Effector memory CD4-positive, alpha-beta T cell (primary cell): ENCODE measurements at regions not wholly inside any gene's neighbourhood (a gene's known extent, or its start where the extent isn't known, plus 50 kb on each side); places are given as distances from the start of the nearest gene placed in this dataset.

Source experiments
- DNase-seq, 3 donors: peaks; one replicate each; pipeline ENCODE4 v3.0.0-alpha.2; 2020
- H3K27ac ChIP-seq: 2 replicates; pipeline ENCODE4 v1.7.0; 2013; ENCODE audit warnings: mild to moderate bottlenecking, low read length, moderate library complexity; ENCODE audit not compliant: insufficient read depth, poor library complexity, severe bottlenecking
- H3K27me3 ChIP-seq: replicated peaks from 2 replicates; pipeline ENCODE4 v1.7.0; 2013; ENCODE audit warnings: mild to moderate bottlenecking, low read length; ENCODE audit not compliant: insufficient read depth, control insufficient read depth, poor library complexity, severe bottlenecking
- H3K36me3 ChIP-seq: 2 replicates; pipeline ENCODE4 v1.7.0; 2013; ENCODE audit warnings: mild to moderate bottlenecking, low read length, moderate library complexity; ENCODE audit not compliant: control insufficient read depth, insufficient read depth
- H3K4me1 ChIP-seq: 2 replicates; pipeline ENCODE4 v1.7.0; 2013; ENCODE audit warnings: low read length, mild to moderate bottlenecking; ENCODE audit not compliant: control insufficient read depth, insufficient read depth, poor library complexity, severe bottlenecking
- H3K4me3 ChIP-seq: 2 replicates; pipeline ENCODE4 v1.7.0; 2013; ENCODE audit warnings: low read length, low read depth, mild to moderate bottlenecking; ENCODE audit not compliant: insufficient read depth, poor library complexity, severe bottlenecking
- H3K9me3 ChIP-seq: 2 replicates; pipeline ENCODE4 v1.7.0; 2013; ENCODE audit warnings: mild to moderate bottlenecking, low read length, moderate library complexity; ENCODE audit not compliant: control insufficient read depth

DNA sequence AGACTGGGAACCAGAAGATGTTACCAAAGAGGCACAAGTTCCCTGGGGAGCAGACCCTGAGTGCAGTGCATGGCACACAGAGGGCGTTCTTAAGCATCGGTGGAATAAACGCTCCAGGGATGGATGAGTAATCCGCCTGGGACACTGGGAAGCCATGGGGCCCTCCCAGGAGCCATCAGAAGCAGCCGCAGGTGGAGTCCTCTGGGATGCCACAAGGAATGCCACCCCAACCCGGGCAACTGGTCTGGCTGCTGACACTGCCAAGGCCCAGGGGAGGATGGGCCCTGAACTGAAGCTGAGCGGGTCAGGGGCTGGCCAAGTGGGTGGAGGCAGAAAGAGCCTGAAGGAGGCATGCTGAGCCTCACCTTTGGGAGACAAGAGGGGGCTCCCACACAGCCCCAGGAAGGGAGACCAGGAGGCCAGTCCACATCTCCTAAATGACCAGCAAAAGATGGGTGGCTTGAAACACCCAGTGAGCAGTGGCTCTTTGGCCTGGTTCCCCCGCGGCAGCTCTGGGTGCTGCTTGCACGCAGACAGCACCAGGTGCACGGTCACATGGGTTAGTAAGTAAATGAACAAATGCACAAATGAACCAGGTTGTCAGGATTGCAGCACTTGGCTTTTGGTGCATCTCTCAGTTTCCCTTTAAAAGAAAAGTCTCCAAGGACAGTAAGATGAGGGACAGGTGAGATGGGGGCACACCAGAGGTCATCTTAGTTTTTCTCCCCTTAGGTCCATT is 141.3 kb upstream of the ZMIZ1 start:
- Histone ChIP-seq H3K4me1 (no peaks in the 10 kb centered on the region), H3K4me3 (no peak overlapping the region)

DNA sequence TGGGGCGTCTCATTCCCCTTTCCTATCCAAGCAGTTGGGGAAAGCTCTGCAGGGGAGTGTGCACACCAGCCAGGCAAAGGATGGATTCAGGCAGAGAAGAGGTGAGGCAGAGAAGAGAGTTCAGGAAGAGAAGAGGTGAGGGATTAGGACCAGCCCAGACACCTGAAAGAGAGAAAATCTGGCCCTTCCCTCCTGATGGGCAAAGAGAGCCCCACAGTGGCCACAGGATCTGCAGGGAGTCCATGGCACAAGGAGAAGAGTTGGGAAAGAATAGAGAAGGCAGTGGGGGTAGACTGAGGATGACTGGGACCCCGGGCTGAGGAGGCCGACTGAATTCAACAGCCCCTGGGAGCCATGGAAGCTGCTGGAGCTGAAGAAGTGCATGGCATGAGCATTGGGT is 140.4 kb upstream of the ZMIZ1 start:
- H3K27ac ChIP-seq = no peak overlapping the region
- no peak for DNase-seq
- H3K27me3 ChIP-seq = no peaks in the 10 kb centered on the region
- no peaks in the 10 kb centered on the region for H3K36me3 ChIP-seq
- H3K9me3 ChIP-seq = no peaks in the 10 kb centered on the region
- H3K4me1 ChIP-seq = no peaks in the 10 kb centered on the region
- H3K4me3 ChIP-seq = no peak overlapping the region

More for the DNA sequence above, 141.3 kb upstream of the ZMIZ1 start:
- H3K36me3 ChIP-seq = no peaks in the 10 kb centered on the region
- no peaks in the 10 kb centered on the region for H3K27me3 ChIP-seq
- no peak for DNase-seq
- H3K9me3 ChIP-seq = no peaks in the 10 kb centered on the region
- H3K27ac ChIP-seq = no peak overlapping the region

DNA sequence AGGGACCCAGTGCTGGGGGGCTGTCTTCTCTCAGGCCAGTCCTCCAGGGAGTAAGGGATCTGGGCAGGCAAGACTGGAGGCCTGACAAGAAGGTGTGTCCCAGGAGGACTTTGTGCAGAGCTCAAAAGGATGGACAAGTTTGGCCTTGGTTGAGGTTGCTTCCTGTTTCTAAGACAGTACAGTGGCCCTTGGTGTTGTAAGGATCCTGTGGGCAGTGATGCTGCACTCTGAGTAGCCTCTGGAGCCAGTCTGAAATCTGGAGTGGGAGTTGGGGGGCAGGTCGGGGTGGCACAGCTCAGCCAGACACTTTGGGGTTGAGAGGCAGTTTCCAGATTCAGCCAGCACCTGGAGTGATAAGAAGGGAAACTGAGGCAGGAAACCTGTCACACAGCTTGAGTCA is 139.2 kb upstream of the ZMIZ1 start:
- no peaks in the 10 kb centered on the region for H3K36me3 ChIP-seq
- no peak overlapping the region for H3K27ac ChIP-seq
- H3K27me3 ChIP-seq = no peaks in the 10 kb centered on the region
- DNase-seq = no peak
- H3K4me3 ChIP-seq = no peak overlapping the region
- no peaks in the 10 kb centered on the region for H3K9me3 ChIP-seq
- H3K4me1 ChIP-seq = no peaks in the 10 kb centered on the region

DNA sequence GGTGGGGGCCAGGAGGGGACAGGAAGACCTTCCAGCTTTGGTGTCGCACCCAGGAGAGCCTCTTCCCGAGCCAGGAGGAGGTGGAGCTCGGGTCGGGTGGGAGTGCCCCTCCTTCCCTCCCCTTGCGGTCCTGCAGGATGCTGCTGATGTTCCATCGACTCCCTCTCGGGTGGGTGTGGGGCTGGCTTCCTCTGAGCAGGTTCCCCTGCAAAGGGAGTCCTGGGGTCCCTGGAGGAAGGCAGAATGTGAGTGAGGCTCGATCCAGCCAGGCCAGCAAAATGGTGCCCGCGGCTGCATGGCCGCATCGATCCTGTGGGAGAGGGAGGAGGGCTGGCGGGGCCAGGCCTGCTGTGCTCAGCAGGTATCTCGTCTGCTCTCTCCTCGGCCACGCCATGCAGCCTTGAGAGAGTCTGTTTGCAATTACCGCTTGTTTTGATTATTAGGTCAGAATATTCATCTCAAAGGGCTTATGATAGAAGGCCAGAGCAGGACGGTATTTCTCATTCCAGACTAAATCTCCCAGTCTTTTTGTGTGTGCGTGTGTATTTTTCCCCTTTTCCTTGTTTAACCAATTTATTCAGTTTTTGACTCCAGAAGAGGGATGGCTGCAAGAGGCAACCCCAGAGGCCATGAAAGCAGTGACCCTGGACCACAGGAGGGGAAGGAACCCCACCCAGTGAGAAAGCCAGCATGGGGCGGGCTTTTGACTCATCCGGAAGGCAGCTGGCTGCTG is 137.3 kb upstream of the ZMIZ1 start:
- DNase-seq = no peak
- Histone ChIP-seq H3K36me3 (no peaks in the 10 kb centered on the region), H3K27ac (no peak overlapping the region), H3K27me3 (no peaks in the 10 kb centered on the region), H3K9me3 (no peaks in the 10 kb centered on the region), H3K4me3 (no peak overlapping the region), H3K4me1 (no peaks in the 10 kb centered on the region)

DNA sequence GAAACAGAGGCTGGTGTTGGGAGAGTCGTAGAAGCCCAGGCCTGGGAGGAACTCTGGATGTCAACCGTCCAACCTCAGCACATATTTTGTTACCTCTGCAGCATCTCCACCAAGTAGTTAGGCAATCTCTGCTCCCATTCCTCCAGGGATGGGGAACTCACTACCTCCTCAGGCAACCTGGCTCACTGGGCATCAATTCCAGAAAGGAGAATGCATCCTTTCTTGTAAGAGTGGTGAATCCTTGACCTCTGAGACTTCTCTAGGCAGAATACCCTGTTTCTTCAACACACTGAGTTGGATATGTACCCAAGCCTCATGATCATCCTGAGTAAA is 136.7 kb upstream of the ZMIZ1 start:
- H3K27ac ChIP-seq = no peak overlapping the region
- no peak for DNase-seq
- H3K36me3 ChIP-seq = no peaks in the 10 kb centered on the region
- H3K27me3 ChIP-seq = no peaks in the 10 kb centered on the region
- H3K9me3 ChIP-seq = no peaks in the 10 kb centered on the region
- no peaks in the 10 kb centered on the region for H3K4me1 ChIP-seq
- no peak overlapping the region for H3K4me3 ChIP-seq

DNA sequence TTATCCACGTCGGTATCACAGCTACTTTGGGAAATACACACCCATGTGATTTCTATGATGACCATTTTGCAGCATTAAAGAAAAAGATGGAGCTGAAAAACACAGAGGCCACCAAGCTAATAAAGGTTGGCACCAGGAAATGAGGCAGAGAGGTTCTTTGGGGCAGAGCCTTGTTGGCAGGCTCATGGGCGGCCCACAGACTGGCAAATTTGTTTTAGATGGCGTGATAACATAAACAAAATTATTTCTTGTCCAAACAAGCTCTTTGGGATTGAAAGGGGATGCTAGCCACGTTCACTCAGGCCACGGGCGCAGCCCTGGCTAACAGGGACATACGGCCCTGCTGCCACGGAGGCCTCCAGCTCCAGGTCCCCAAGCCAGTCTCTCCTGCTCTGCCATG is 135.9 kb upstream of the ZMIZ1 start:
- Histone ChIP-seq H3K4me3 (no peak overlapping the region), H3K4me1 (no peaks in the 10 kb centered on the region), H3K9me3 (no peaks in the 10 kb centered on the region), H3K27me3 (no peaks in the 10 kb centered on the region), H3K27ac (no peak overlapping the region), H3K36me3 (no peaks in the 10 kb centered on the region)
- no peak for DNase-seq

DNA sequence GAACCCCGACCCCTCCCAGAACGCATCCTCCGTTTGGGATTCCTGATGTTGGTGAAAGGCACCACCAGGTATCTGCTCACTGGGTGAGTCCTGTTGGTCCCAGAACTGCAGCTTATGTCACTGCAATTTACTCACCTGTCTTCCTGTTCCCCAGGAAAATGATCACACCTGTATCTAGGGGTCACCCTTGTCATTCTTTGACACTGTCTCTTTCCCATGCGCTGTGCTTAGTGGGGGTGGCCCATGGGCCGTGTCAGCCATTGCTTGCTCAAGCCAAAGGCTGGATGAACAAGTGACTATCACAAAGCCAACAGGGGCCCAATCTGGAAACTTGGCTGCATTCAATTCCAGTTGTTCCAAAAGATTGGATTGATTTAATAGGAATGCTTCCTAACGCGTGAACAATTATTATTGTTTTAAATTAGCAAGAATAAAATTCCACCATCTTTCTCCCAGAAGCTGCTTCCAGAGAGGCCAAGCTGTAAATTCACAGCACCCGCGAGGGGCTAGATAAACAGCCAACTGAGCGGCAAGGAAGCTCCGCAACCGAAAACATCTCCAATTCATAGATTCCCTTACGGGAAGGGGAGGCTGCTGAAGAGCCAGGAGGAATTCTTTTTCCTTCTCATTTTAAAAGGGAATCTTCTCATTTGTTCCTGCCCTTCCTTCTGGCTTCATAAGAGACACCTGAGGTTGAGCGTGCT is 134.8 kb upstream of the ZMIZ1 start:
- H3K27ac ChIP-seq = no peak overlapping the region
- H3K9me3 ChIP-seq = no peaks in the 10 kb centered on the region
- H3K4me1 ChIP-seq = no peaks in the 10 kb centered on the region
- H3K36me3 ChIP-seq = no peaks in the 10 kb centered on the region
- no peaks in the 10 kb centered on the region for H3K27me3 ChIP-seq
- no peak overlapping the region for H3K4me3 ChIP-seq
- no peak for DNase-seq

DNA sequence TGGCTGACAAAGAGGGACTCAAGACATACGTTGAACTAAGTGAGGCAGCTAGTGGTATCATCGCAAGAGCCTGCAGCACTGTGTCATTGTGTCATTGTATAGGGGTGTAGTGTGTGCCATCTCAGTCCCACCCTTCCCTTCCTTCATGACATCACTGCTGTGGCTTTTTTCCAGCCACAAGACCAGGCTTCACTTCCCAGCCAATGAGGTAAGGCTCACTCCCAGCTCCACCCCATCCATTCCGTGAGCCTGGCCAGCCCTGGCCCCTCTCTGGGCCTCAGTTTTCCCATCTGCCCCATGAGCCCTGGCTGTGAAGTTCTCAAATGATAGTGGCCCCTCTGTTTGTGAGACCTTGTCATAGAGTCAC is 134.3 kb upstream of the ZMIZ1 start:
- DNase-seq = no peak

DNA sequence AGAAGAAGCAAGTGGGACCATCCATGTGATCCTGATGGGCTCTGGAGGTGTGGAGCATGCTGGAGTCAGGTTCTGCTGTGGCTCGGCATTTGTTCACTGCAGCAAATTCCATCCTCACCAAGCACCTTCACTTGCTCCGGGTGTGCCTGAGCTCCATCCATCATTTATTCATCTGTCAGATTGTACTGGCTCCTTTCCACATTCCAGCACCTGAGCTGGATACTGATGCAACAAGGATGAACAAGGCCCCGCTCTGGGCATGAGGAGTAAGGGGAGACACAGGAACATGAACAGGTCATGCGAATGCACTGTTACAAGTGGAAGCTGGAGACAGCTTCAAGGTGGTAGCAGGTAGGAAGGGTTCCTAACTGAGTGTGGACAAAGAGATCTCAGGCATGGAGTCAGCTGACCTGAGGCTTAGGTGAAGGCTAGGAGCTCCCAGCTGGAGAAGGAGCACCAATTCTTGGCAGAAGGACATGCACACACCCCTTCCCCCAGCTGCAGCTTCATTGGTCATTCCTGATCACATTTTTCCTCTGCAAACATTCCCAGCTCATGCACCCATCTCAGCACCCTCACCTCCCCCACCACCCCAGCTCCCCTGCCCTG is 133.7 kb upstream of the ZMIZ1 start:
- no peaks in the 10 kb centered on the region for H3K36me3 ChIP-seq
- H3K4me1 ChIP-seq = no peaks in the 10 kb centered on the region
- no peak overlapping the region for H3K27ac ChIP-seq
- H3K4me3 ChIP-seq = no peak overlapping the region
- no peaks in the 10 kb centered on the region for H3K9me3 ChIP-seq
- no peak for DNase-seq
- no peaks in the 10 kb centered on the region for H3K27me3 ChIP-seq

More for the DNA sequence above, 134.3 kb upstream of the ZMIZ1 start:
- Histone ChIP-seq H3K36me3 (no peaks in the 10 kb centered on the region), H3K27me3 (no peaks in the 10 kb centered on the region), H3K4me3 (no peak overlapping the region), H3K9me3 (no peaks in the 10 kb centered on the region), H3K27ac (no peak overlapping the region), H3K4me1 (no peaks in the 10 kb centered on the region)
